GM19025 (cell line): ENCODE measurements at regions not wholly inside any gene's neighbourhood (a gene's known extent, or its start where the extent isn't known, plus 50 kb on each side); places are given as distances from the start of the nearest gene placed in this dataset.
A peak's percentile ranks its signal among the peaks of the same experiment; 100 is the strongest.
"Not testable (repeated sequence)": the region's sequence is repeated elsewhere in the genome, so short reads cannot be mapped to it uniquely, and the experiment has no call there.

Experiments used
- ATAC-seq: cut with Tn5 transposase; IDR thresholded peaks from one replicate; pipeline ENCODE4 v1.9.1; 2021; ENCODE audit warnings: mild to moderate bottlenecking, low read depth, moderate library complexity; ENCODE audit not compliant: unreplicated experiment

DNA sequence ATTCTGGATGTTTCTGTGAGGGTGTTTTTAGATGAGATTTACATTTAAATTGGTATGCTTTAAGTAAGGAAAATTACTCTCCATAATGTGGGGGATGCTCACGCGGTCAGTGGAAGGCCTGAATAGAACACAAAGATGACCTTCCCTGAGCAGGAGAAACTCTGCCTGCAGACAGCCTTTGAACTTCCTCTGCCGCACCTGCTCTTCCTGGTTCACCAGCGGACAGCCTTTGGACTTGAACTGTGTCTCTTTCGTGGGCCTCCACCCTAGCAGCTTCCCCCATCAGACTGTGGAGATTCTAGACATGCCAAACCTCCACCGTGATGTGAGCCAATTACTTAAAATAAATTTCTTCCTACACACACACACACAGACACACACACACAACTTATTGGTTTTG is 210.7 kb downstream of the EFCAB11 start:
- ATAC-seq: no peak

DNA sequence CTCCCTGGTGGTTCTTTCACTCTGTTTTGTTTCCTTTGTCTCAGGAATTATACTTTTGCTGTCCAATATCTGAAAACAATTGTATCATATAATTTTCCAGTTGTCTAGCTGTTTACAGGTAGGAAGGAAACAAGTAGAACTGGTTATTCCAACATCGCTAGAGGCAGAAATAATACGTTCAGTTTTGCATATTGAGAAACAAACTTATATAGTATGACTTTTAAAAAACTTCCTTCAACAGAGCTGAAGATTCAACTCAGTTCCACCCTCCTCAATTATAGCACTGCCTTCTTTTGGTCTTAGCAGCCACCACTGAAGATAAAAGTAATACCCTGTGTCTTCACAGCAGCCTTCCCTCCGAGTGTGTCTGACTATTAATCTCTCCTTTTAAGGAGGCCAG is 214.3 kb downstream of the EFCAB11 start:
- no peak for ATAC-seq

DNA sequence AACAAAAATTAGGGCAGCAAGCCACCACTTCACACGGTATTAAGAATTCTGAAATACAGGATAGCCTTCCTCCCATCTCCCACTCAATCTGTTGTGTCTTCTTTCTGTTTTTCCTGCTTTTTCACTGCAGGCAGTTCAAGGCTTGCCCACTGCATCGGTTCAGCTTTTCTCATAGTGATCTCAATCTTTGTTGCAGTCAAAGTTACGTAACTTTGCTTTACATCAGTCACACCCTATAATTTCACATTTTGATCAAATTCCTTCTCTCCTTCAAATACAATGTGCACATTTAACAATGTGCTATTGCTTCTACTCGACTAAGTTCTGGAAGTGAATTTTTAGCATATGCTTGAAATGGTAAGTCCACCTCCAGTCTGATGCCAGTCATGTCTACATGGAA is 217.6 kb downstream of the EFCAB11 start:
- ATAC-seq: no peak

DNA sequence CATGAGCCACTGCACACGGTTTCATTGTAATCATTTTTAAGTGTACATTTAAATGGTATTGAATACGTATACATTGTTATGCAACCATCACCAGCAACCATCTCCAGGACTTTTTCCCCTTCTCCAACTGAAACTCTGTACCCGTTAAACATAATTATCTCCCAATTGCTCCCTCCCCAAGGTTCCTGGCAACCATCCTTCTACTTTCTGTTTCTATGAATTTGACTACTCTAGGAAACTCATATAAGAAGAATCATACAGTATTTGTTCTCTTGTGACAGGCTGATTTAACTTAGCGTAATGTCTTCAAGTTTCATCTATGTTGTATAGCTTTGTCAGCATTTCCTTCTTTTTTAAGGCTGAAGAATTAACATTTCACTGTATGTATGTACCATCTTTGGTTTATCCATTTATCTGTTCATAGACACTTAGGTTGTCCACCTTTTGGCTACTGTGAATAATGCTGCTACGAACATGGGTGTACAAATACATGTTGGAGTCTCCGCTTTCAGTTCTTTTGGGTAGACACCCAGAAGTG is 223.1 kb downstream of the EFCAB11 start:
- ATAC-seq: no peak

DNA sequence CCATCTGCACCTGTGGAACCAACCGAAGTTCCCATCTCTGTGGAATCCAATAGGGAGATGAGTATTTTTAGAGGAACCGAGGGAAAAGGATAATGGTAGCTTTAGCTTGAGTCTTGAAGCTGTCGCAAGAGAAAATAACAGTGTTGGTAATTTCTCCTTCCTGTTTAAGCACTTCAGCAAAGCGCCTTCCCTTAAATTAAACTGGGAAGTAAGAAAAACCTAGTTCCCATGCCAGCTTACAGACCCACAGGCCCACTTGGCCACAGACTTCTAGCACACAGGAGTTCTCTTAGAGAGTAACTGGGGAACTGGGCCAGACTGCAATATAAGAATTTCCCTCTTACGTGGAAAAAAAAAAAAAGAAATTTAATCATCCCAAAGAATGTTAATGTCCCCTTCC is 223.8 kb downstream of the EFCAB11 start:
- ATAC-seq: no peak

DNA sequence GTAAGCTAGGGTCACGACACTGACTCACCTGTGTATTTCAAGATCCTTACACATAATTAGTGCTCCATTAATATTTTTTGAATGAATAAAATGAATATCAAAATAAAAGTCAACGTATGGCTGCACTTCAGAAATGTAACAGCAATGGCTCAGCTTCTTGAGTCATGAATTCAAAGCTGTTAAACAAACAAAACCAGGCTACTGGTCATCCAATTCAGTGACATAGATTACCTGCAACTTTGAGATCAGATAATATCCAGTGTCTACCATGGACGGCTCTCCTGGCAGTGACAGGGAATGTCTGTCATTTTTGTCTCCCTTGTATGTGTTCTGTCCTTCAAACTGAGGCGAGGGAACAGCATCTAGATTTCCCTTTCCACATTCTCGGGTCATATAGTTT is 225.6 kb downstream of the EFCAB11 start:
- no peak for ATAC-seq

DNA sequence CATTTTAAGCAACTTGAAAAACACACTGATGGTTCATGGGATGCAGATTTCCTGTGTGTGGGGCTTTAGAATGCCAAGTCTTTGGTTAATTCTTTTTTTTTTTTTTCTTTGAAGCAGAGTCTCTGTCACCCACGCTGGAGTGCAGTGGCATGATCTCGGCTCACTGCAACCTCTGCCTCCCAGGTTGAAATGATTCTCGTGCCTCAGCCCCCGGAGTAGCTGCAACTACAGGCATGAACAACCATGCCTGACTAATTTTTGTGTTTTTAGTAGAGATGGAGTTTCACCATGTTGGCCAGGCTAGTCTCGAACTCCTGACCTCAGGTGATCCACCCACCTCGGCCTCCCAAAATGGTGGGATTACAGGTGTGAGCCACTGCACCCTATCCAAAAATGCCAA is 228.3 kb downstream of the EFCAB11 start:
- ATAC-seq: not testable (repeated sequence)

DNA sequence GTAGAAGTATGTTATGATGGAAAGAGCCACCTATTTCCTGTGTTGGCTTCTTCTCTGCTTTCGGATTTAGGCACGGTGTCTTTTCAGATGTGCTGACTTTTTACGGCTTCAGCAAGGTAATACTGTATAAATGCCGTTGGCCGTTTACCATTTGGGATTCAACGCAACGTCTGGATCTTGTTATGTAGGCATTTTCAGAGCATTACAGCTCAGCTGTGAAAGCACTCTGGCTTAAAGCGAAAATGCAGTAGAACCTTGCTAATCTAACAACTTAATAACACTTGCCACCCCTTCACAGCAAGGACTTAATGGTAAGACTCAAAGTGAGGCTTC is 229.9 kb downstream of the EFCAB11 start:
- no peak for ATAC-seq

DNA sequence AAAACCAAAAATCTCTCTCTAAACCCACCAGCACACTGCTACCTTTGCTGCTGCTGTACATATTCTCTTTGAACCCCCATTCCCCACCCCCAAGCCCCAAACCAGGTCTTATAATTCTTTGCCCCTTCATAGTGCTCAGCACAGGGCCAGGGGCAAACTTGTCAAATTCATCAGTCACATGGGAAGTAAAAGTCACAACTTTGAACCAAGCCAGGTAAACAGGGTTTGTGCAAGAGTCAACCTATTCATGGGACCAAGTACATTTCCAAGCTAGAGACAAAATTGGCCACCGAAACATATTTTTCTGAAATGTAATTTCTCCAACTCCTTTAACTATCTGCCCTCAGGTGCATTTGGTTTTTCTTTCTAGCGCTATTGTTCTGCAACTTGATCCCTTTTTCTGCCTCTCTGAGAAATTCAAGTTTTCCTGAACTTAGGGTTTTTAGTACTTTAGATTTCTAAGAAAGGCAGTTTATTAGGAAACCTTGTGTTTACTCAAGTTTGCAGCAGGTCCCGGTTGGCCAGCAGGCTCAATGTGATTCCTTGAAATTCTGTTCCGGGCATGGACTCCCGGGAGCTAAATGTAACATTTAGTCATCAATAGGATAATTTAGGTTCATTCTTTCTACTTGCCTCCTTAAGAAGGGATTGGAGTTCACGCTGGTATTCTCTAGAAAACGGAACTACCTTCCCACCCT is 230.5 kb downstream of the EFCAB11 start:
- ATAC-seq: no peak

DNA sequence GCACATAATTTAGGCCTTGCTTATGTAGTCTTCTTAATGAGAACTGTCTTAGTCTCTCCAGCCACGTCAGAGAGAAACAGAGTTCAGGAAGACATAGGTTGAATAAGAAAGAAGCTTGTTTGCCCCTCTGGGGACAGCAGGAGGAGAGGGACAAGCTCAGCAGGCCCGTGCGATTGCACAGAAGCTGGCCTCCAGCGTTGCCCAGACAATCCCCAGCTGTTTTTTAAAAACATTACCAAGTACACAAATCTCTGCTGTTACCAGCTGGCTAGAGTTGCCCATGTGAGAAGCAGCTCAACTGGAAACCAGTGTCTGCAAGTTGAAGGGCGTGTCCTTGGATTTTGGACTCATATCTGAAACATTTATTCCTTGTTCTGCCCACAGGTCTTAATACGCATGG is 232.6 kb downstream of the EFCAB11 start:
- ATAC-seq: no peak

DNA sequence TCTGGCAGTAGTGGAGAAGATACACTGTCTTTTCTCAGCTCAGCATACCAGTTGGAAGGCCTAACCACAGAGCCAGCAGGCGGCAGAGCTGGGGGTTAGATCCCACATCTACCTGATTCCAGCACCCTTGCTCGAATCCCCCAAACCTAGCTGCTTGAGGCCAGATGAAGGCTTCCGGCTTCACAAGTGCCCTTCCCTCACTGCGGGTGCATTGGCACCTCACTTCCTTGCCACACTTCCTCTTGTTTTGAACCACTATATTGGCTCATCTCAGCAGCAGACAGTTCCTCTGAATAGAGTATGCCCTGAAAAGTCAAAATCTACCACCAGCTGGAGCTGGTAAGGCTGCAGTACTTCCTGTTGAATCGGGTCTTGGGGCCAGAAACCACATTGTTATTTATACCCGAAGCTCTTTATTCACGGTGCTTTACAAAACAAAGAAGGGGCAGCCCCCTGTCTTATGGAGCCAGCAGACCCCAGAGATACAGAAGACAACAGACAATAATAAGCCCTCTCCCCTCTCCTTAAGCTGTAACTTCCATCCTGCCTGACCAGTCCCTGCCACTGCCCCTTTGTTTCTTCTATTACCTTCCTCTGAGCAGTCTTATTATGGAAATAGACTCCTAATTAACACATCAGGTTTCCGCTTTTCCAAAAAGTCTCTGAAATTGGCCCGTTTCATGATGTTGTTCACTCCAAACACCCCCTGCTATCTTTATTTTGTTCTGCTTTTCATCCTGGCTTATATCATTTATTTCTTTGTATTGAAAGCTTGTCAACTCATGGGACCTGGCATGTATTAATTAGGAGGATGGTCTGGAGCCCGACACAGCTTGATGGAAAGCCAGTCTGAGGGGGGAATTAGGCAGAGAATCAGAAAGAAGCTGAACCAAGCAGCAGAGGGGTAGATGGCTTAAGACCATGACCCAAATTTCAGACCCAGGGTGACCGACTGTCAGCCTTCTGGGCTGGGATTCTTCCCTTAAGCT is 233.5 kb downstream of the EFCAB11 start:
- ATAC-seq: peak; percentile 68

DNA sequence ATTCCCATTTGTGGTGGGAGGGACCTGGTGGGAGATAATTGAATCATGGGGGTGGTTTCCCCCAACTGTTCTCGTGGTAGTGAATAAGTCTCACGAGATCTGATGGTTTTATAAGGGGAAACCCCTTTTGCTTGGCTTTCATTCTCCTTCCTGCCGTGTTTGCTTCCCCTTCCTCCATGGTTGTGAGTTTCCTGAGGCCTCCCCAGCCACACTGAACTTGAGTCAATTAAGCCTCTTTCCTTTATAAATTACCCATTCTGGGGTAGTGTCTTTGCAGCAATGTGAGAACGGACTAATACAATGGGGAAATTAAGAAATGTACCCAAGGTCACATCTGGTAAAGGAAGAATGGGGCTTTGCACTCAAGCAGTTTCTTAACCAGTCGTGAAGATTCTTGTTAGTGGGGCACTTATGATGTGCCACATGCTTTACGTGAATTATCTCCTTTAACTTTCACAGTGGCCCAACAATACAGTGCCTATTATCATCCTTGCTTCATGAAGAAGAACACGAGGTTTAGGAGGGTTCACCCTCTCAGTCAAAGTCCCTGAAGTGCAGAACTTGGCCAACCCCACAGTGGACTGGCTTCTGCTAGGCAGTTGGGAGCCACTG is 234.3 kb downstream of the EFCAB11 start:
- no peak for ATAC-seq

DNA sequence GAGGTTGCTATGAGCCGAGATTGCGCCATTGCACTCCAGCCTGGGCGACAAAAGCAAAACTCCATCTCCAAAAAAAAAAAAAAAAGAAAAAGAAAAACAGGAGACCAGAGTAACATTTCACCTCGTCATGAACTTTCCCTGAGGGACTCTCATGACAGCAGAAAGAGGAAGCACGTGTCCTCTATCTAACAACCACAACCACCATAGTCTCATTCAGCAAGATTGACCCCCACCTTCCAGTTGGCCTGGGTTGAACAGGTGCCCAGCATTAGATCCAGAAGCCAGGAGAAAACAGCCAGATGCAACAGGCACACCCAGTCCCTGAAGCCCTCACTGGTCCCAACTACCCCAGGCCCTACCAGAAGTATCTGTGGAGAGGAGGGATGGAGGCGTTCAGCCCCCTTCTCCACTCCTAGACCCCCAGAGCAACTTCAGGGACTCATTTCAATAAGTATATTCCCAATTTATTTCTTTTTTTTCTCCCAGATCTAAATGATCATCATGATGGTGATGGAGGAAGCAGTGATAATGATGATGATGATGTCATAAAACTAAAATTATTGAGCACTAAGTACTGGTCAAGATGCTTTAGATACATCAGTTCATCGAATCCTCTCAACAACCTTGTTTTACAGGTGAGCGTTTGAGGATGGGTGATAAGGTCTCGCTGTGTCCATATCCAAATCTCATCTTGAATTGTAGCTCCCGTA is 235.0 kb downstream of the EFCAB11 start:
- no peak for ATAC-seq

DNA sequence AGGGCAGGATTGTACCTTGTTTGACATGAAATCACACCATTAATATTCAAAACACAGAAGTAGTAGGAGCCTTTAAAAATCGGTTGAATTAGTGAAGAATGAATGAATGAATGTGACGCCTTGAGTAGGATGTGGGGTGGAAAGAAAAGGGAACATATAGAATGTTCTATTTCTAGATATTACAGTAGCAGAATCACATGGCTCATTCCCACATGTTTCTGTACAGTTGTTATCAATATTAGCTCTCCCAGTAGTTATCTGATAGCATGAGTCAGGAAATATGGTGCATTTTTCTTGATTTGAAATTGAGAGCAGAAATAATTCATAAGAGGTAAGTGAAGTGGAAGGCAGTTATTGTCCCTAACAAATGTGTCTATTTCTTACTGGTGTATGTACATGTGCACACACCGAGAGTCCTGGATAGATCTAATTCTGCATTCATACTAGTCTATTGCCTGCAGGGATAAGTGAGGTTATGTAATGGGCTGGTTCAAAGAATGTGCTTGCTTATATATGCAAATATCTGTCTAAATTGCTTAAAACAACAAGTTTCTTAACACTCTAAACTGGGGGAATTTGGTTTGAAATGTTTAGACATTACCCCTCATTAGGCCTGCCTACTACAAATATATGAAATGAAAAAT is 245.4 kb downstream of the EFCAB11 start:
- ATAC-seq: no peak

DNA sequence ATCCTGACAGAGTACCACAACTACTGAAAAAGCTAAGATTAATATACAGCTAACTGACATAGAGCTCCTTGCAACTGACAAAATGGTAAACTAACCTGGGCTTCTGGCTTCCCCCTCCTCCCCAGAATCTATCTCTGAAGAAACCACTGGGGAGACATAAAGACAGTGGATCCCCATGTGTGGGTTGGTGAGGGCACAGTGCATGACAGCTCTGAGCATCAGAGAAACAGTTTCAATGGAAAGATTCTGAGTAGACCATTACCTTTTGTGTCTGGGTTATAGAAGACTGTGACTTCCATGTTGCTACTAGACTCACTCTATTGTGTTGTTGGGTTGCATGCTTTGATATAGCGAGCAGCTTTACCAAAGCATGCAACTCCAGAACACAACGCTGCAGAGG is 247.4 kb downstream of the EFCAB11 start:
- no peak for ATAC-seq

DNA sequence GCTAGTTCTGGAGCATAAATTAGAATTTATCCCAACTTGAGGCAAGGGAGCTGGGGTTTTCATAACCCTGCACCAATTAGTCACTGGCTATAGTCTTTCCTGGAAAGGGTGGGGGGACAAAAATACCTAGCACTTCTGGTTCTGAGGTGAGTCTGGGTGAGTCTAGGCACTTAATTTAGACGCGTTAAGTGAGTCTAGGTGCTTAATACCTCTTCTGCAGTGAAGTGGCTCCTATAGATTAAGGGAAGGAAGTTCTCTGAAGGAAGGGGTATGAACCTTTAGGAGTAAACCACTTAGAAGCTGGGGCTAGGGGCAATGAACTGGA is 251.7 kb downstream of the EFCAB11 start:
- ATAC-seq: no peak

DNA sequence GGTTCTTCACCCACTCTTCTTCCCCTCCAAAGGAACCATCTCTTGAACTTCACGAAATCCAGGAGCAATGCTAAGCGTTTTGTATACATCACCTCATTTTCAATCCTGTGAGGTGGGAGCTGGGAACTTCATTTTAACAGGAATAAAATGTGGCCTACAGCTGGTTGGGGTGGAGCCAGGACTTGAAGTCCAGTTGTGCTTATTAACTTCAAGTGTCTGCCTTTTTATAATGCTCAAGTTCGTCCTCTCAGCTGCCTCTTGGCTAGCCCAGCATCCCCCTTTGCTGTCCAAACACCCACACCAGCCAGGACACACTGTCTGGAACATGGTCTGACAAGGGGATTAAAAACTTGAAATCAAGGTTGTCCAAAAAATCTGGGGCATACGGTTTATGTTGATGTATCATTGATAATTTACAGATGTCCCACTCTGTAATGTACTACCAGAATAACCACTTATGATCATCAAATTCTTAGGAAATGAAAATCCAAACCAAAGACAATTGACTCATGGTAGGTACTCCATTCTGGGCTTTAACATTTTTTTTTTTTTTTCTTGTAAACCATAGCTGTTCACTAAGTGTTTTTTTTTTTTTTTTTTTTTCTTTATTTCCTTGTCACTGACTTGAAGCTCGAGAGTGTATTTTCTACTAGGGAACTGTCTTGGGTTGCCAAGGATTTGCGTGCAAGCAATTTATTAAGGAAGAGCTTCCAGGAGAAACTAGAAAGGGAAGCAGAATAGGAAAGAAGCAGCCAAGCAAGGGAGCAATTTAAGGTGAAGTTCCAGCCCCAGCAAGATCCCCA is 252.3 kb downstream of the EFCAB11 start:
- ATAC-seq: no peak

DNA sequence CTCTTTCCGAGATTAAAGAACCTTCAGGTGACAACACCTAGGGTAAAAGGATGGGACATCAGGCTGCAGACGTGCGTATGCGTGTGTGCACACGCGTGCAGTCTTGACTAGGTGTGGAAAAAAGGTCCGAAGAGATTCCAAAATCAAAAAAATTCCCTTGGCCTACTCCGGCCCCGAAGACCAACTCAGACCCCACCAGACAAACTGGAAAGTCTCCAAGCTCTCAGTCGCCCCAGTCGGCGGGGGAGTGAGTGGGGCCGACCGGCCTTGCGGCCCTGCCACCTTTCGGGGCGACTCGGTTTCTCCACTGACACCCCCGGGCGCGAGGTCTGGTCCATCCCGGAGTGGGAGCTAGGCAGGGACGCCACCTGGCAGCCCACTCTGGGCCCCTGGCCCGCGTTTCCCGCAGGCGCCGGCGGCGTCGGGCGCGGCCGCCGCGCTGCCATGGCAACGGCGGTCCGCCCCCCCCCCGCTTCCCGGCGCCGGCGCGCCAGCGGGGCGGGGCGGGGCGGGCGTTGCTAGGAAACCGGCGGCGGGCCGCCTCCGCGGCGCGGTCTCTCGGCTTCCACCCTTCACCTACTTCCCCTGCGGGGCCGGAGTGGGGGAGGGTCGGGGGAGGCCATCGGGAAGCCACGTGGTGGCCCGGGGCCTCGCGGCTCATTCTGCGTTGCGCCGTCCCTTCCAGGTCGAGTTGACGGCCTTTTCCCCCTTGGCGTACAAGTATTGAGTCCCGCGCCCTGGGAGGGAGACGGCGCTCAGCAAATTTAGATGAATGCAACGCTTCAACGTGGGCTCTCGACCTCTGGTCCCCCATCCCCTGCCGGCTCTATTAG is 253.1 kb downstream of the EFCAB11 start:
- peak; percentile 80 for ATAC-seq

DNA sequence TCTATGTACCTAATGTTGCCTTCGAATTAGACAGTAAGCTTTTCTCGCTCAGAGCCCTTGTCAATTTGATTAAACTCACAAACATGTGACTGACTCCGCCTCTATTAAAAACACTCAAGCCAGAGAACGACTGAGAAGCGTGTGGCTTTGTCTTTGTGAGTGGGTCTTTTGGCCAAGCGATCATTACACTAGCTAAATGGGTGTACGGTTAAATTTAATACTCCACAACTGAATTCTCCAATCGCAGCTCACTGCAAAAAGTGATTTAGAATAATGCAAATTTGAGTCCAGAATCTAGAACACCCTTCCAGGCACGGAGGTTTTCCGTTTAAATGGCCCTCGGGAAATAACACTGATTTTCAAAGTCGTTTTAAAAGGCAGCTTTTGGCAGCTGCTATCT is 253.7 kb downstream of the EFCAB11 start:
- no peak for ATAC-seq
